GM18505 (cell line): ENCODE measurements at regions not wholly inside any gene's neighbourhood (a gene's known extent, or its start where the extent isn't known, plus 50 kb on each side); places are given as distances from the start of the nearest gene placed in this dataset.

ENCODE experiments used
- ATAC-seq: cut with Tn5 transposase; IDR thresholded peaks from one replicate; pipeline ENCODE4 v1.9.1; 2021; ENCODE audit not compliant: unreplicated experiment
- POLR2A ChIP-seq: IDR thresholded peaks from 4 replicates; pipeline ENCODE4 v1.6.1; 2011; ENCODE audit warnings: borderline replicate concordance; ENCODE audit not compliant: insufficient read depth, insufficient read length; ENCODE audit errors: extremely low read depth

DNA sequence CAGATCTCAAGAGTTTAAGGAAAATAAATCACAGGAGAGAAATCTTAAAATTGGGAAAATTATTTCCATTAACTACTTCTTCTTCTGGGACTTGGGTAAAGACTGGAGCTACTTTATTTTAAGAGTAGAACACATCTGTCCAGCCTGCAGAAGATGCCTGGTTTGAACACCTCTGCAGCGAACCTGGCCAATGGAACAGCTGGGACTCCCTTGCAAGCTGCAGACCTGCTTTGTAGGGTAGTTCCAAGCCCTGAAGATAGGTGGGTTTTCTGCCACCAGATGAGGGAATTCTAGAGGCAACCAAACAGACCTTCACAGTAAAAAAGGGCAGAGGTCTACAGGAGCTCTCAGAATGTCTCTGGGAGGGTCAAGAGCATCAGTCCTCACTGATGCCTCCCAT is 86.5 kb upstream of the CACNA1E start:
- no peak for ATAC-seq
- TF ChIP-seq POLR2A: no peak

DNA sequence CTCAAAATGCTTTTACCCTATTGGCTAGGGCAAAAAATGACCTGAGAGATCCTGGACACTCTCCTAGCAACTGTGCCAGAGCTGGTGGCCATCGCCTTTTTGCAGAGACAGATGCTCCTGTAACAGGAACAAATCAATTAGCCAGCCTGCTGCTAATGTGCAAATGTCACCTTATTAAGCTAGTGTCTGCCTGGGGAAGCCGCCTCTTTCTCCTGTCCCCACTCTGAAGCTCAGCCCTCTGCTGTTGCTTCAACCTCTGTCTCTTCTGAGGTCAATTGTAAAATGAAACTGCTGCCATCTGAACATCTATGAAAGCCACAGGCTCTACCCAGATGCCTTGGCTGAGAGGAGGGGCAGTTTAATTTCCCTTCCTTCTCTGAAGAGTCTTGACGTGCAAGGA is 85.5 kb upstream of the CACNA1E start:
- ATAC-seq: no peak
- TF ChIP-seq POLR2A: no peak

DNA sequence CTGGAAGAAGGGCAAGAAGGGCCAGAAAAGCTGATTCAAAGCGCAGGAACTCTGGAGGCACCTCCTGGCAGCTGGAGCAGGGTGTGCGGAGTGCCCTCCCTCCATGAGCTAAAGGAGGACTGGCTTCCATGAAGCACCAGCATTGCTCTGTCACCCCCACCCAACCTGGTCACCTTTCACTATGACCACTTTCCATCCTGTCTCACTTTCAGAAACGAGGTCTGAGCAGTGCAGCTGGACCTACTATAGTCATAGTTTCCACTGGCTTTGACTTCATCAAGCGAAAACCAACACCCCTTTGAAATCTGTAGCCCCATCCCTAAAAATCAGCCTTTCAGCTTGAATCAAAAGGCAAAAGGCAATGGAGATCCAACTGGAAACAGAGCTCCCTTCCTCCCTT is 84.8 kb upstream of the CACNA1E start:
- ATAC-seq: peak; percentile 80
- TF ChIP-seq POLR2A: no peak

DNA sequence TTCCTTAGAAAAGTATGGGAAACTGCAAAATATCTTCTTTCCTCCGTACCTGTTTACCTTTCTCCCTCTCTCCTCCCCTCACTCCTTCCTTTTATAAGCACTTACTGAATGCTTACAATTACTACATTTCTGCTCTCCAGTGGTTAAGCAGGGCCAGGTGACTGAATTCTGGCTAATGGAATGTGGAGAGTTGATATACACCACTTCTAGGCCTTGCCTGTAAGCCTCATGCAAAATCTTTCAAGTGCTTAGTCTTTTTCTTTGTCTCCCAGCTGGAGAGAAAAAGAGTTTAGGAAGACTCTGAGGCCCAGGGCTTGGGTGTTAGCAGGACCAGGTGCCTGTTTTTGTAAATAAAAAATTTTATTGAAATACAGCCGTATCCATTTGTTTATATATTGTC is 77.7 kb upstream of the CACNA1E start:
- no peak for TF ChIP-seq POLR2A
- no peak for ATAC-seq

DNA sequence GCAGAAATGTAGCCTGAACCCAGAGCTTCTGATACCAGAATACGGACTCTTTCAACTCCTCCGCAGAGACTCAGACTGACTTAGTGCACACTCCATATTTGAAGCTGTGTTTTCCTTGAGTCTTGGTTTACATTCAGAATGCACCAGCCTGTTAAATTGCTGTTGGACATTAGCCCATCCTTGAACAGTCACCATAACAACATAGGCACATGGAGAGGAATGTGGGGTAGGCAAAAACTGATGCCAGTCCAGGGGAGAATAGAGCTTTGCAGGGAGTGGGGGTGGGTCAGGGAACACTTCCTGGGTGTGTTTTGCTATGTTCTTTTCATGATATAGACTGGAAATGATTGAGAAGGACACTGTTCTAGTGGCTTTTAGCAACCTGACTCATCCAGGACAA is 76.3 kb upstream of the CACNA1E start:
- ATAC-seq: no peak
- TF ChIP-seq POLR2A: no peak

DNA sequence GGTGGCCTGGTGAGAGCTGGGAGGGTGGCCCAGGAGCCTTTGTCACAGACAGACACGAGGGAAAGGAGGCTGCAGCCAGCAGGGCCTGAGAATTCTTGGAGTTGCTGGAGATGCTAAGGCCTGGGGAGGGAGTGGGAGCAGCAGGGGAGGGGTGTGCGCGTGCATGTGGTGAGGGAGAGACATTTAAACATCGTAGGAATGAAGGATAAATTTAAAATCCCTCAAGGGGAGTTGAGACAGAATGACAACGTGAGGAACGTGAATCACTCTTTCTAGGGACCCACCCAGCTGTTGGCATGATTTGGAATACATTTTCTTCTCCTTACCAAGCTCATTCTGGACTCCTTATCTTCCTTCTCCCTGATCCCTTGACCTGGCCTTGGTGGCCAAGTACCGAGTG is 73.3 kb upstream of the CACNA1E start:
- ATAC-seq: no peak

DNA sequence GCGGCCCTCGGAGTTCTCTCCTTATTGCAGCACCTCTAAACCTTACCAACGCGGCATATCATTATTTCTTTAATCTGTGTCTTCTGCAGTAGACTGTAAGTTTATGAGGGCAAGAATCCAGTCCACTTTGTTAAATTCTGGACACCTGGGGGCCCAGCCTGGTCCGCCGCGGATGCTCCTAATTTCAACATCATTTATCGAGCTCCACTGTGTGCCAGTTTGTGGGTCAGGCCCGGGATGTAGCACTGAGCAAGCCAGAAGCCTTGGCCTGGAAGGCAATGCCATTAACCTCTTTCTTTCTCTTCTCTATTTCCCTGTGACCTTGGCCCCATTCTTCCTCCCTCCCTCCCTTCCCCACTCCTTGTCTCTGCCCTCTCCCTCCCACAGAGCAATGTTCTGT is 70.6 kb upstream of the CACNA1E start:
- ATAC-seq: no peak
- TF ChIP-seq POLR2A: no peak

More for the DNA sequence above, 73.3 kb upstream of the CACNA1E start:
- no peak for TF ChIP-seq POLR2A

DNA sequence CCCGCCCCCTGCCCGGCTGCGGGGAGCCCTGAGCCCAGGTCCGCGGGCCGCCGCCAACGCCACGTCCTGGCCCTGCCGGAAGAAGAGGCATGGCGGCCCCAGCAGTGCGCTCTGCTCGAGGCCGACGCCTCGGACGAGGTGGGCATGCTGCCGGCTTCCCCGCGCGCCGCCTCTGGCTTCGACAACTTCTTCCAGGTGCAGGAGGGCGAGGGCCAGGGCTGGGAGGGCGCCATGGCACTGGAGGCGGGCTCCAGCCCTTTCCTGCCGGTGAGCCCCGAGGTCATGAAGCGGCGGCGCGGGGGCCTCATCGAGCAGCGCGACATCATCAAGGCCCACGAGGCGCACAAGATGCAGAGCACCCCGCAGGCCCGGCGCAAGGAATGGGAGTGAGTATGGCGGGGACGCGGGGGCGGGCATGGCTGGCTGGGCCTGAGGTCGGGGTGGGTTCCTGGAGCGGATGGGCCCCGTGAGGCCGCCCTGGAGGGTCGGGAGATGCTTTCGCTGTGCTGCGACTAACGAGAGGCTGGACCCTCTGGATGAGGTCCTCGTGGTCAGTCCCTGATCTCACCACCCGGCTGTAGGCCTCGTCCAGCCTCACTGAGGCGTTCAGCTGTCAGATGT is 70.0 kb upstream of the CACNA1E start:
- TF ChIP-seq POLR2A: no peak
- no peak for ATAC-seq

DNA sequence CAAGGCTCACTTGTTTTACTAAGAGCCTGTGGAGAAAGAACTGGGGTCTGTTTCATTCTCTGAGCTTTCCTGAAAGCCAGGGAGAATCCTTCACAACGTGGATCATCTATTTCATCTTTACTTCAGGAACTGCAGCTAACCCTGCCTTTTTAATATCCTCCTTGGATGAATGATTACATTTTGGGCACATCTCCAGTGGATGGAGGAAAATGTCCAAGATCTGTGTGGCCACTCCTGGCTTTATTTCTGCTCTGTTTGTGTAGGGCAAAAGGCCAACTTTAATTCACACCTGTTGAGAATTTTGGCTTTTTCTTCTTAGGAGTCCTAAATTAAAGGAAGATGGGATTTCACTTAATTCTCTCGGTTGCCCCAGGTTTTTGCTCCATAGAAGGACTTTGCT is 69.5 kb upstream of the CACNA1E start:
- no peak for TF ChIP-seq POLR2A
- ATAC-seq: no peak

DNA sequence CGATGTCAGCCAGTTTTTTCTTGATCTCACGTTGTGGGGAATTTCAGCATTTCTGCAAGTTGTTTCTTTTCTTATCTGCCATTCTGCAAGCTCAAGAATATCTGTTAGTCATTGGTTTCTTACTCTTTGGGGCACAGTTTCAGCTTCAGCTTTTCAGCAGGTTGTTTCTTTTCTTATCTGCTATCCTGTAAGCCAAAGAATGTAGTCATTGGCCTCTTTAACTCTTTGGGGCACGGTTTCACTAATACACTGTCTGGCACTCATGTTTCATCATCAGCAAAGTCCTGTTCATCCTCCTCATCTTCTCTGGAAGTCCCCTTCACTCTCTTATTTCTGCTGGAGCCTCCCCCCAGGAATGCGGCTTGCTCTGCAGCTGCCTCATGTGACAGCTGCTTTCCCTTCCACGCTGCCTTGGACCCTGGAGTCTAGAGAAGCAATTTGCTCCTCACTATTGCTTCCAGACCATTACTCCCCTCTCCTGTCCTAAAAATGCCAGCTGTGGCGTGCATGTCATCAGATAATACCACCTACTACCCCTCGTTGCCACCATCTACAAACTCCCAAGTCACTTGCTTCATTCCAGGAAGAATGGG is 67.0 kb upstream of the CACNA1E start:
- TF ChIP-seq POLR2A: no peak
- ATAC-seq: no peak

DNA sequence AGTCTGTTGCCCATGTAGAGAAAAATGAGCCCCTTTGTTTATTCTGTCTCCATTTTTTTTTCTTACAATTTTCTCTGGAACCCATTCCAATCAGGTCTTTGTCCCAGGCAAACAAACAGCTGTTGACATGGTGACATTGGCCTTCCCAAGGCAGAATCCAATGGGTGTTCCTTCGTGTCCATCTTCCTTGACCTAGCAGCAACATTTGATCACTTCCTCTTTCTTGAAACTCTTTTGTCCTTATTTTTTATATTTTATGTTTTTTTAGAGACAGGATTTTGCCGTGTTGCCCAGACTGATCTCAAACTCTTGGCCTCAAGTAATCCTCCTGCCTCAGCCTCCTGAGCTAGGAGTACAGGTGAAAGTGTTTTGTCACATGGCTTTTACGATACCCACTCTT is 65.4 kb upstream of the CACNA1E start:
- TF ChIP-seq POLR2A: no peak

DNA sequence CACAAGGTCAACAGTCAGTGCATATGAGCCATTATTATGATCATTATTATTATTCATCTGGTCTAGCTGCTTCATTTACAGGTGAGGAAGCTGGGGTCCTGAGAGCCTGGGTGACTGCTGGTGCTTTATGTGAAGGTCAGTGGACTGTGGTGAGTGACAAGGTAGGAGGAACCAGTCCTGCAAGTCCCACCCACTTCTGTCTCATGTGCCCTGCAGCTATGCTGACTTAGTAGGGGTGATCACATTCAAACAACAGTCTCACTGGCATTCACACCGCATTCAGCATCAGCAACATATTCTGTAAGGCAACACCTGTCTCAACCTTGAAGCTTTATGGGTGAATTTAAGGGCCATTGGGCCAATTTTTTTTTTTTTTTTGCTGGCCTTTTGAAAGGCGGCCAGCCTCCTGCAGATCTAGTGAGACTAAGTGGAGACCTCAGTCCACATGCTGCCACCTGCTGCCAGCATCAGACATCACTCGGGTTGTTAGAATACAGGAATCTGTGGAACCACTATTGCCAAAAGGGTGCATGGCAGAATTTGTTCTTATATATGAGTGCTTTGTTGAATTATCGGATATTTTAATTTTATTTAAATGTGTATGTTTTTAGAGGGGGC is 59.9 kb upstream of the CACNA1E start:
- TF ChIP-seq POLR2A: no peak
- no peak for ATAC-seq

More for the DNA sequence above, 65.4 kb upstream of the CACNA1E start:
- no peak for ATAC-seq

DNA sequence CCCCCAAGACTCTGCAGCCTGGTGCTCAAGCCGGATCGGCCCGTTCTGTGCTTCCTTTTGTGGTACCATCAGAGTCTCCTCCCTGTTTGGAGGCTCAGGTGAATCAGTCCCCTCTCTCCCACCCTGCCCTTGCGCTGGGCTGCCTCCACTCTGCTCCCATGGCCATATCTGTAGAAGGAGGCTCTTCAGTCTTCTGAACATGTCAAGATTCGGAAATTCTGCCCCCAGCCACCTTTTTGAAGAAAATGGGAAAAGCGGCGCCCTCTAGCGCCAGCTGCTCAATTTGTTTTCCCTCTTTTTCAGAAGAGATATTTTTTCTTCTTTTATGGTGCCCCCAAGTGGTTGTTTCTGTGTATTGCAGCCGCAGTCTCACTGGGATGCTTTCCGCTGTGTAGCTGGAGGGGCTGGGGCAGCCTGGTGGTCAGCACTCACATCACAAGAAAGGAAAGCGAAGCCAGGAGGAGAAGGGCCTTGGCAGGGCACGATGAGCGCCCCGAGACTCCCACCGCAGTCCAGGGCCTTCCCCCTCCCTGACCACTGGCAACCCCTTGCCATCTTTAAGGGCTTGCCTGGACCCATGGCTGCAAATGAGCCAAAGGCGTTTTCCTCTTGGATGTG is 58.4 kb upstream of the CACNA1E start:
- no peak for ATAC-seq

DNA sequence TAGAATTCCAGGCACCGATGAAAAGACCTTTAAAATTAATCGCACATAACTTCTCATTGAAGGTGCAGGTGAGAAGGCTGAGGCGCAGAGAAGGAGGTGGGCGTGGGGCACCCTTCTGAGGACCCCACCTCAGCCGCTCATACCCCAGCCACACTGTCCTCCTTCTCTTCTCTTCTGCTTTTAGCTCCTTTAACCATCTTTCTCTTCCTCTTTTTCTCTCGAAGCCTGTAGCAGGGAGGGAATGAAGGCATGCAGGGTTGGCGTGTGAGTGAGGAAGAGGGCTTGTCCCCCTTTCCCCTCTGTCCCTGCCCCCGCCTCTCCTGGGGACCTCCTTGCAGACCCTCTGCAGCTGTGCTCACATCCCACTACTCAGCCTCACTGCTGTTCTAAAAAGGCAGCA is 57.8 kb upstream of the CACNA1E start:
- no peak for TF ChIP-seq POLR2A
- no peak for ATAC-seq

More for the DNA sequence above, 58.4 kb upstream of the CACNA1E start:
- TF ChIP-seq POLR2A: no peak
